DMS 273 (cell line): ENCODE measurements at regions not wholly inside any gene's neighbourhood (a gene's known extent, or its start where the extent isn't known, plus 50 kb on each side); places are given as distances from the start of the nearest gene placed in this dataset.

Experiments used
- DNase-seq: peaks from one replicate; lab custom pipeline; 2025; ENCODE audit not compliant: unreplicated experiment; lab: John Stamatoyannopoulos, UW

GRCh38 chr1:191134796-191135195, 657.1 kb upstream of the BRINP3 start:
- DNase-seq, result no peak

GRCh38 chr1:191140038-191140437, 662.4 kb upstream of the BRINP3 start:
- DNase-seq, result no peak

GRCh38 chr1:191142748-191143147, 665.1 kb upstream of the BRINP3 start:
- no peak for DNase-seq

- no peak for DNase-seq
Observed at GRCh38 chr1:191145834-191146233, 668.2 kb upstream of the BRINP3 start.

GRCh38 chr1:191151321-191151807, 673.7 kb upstream of the BRINP3 start:
- no peak for DNase-seq

GRCh38 chr1:191152776-191153175, 675.1 kb upstream of the BRINP3 start:
- no peak for DNase-seq

- no peak for DNase-seq
Observed at GRCh38 chr1:191155178-191155577, 677.5 kb upstream of the BRINP3 start.

- no peak for DNase-seq
Observed at GRCh38 chr1:191160837-191161236, 683.2 kb upstream of the BRINP3 start.

GRCh38 chr1:191162762-191163161, 685.1 kb upstream of the BRINP3 start:
- no peak for DNase-seq

- no peak for DNase-seq
Observed at GRCh38 chr1:191163621-191164020, 686.0 kb upstream of the BRINP3 start.

- DNase-seq, result no peak
Observed at GRCh38 chr1:191174298-191174697, 696.6 kb upstream of the BRINP3 start.

- DNase-seq, result no peak
Observed at GRCh38 chr1:191176131-191176530, 698.5 kb upstream of the BRINP3 start.

GRCh38 chr1:191206513-191207207, 729.0 kb upstream of the BRINP3 start:
- DNase-seq, result peak; percentile 4

GRCh38 chr1:191222206-191222605, 744.5 kb upstream of the BRINP3 start:
- DNase-seq, result no peak

GRCh38 chr1:191240925-191241324, 763.3 kb upstream of the BRINP3 start:
- DNase-seq, result no peak

GRCh38 chr1:191255354-191256054, 777.8 kb upstream of the BRINP3 start:
- no peak for DNase-seq

GRCh38 chr1:191256917-191257316, 779.3 kb upstream of the BRINP3 start:
- DNase-seq, result no peak

- DNase-seq, result no peak
Observed at GRCh38 chr1:191260056-191260455, 782.4 kb upstream of the BRINP3 start.

- DNase-seq, result no peak
Observed at GRCh38 chr1:191261111-191261510, 783.4 kb upstream of the BRINP3 start.

GRCh38 chr1:191279266-191279800, 801.7 kb upstream of the BRINP3 start:
- no peak for DNase-seq

GRCh38 chr1:191284175-191284574, 806.5 kb upstream of the BRINP3 start:
- no peak for DNase-seq

- DNase-seq, result no peak
Observed at GRCh38 chr1:191290441-191290840, 812.8 kb upstream of the BRINP3 start.
